ENCODE measurements at regions not wholly inside any gene's neighbourhood (a gene's known extent, or its start where the extent isn't known, plus 50 kb on each side); places are given as distances from the start of the nearest gene placed in this dataset.

- TF ChIP-seq, protein P1, sequence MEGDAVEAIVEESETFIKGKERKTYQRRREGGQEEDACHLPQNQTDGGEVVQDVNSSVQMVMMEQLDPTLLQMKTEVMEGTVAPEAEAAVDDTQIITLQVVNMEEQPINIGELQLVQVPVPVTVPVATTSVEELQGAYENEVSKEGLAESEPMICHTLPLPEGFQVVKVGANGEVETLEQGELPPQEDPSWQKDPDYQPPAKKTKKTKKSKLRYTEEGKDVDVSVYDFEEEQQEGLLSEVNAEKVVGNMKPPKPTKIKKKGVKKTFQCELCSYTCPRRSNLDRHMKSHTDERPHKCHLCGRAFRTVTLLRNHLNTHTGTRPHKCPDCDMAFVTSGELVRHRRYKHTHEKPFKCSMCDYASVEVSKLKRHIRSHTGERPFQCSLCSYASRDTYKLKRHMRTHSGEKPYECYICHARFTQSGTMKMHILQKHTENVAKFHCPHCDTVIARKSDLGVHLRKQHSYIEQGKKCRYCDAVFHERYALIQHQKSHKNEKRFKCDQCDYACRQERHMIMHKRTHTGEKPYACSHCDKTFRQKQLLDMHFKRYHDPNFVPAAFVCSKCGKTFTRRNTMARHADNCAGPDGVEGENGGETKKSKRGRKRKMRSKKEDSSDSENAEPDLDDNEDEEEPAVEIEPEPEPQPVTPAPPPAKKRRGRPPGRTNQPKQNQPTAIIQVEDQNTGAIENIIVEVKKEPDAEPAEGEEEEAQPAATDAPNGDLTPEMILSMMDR (conservative IDR thresholded peaks at IDR 0.05; ENCODE audit: low read depth in 2 of 2): no peak
- no peak for TF ChIP-seq POLR2AphosphoS5 (IDR thresholded peaks at IDR 0.05; ENCODE audit: low read depth)
- TF ChIP-seq JUNB (IDR thresholded peaks at IDR 0.05; ENCODE audit: unreplicated experiment): no peak
Observed at GRCh38 chr7:54687462-54688212, 71.4 kb downstream of the SEC61G start.
